Limb (tissue), 2 donors: ENCODE measurements at regions not wholly inside any gene's neighbourhood (a gene's known extent, or its start where the extent isn't known, plus 50 kb on each side); places are given as distances from the start of the nearest gene placed in this dataset.

Source experiments
- DNase-seq, 2 donors: peaks; one replicate each; pipeline ENCODE4 v3.0.0-alpha.2; 2016; ENCODE audit errors: extremely low spot score in 2 of 2

DNA sequence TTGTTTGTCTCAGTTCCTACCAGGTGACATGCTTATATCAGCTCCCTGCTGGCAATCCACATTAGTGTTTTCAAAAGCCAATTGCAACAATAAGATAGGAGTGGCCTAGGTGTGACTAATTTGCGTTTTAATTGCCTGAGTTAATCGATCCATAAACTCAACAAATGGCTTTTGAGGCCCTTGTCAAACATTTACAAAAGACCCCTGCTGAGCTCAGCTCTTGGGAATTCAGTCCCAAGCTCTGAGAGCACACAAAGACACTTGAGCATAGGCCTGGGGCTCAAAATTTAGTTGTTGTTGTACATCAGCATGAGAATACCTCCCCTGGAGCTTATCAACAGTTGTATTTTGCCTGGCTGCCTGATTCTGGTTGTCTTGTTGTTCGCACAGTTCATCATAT lies 1134.4 kb upstream of the TSPY4 start:
- no peak for DNase-seq

DNA sequence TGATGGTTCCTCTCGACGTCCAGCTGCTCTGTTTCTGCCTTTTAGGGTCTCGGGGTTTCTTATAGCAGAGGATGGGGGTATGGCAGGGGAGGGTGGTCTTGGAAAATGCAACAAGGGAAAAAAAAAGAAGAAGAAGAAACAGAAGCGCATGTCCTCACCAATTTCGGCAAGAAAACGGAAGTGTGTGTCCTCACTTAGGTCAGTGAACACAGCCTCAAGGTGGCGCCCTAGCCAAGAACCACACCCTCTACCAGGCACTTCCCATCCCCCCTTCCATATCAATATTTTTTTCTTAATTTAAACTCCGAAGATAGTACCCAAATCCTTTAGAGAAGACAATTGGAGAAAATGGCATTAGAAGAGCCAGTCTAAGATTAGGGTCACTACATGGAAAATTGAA lies 1096.1 kb upstream of the TSPY4 start:
- no peak for DNase-seq

DNA sequence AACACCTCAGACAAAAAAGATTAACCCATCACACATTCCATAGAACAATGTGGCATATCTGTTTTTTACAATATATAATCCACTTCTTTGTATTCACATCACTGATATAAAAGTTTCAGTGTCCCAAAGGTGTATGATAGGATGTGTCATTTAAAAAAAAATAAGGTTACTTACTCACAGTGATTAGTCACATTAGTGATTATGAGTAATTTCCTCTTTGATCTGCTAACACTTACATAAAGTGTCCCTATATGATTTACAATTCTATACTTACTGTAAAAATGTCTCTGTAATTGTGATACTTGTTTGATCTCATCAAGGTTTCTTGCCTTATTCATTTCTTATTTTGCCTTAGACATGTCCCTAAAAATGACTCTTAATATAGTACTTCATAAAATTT lies 1063.5 kb upstream of the TSPY4 start:
- DNase-seq = no peak

DNA sequence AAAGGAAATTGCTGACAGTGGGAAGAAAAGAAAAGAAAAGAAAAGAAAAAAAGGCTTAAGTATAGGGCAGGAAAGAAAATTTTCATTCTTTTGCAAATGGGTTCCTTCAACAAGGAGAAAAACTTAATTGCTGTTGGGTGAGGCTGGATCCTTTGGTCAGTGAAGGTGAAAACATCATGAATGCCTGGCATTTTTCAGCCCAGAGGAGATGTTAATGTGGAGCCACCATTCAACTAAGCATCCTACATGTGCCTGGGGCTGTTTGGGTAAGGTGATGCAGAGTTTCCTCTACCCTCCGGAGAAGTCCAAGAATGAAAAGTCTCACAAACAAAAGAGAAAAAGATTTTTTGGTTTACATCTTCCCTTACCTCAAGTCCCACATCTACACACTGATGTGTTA lies 1032.2 kb upstream of the TSPY4 start:
- no peak for DNase-seq

DNA sequence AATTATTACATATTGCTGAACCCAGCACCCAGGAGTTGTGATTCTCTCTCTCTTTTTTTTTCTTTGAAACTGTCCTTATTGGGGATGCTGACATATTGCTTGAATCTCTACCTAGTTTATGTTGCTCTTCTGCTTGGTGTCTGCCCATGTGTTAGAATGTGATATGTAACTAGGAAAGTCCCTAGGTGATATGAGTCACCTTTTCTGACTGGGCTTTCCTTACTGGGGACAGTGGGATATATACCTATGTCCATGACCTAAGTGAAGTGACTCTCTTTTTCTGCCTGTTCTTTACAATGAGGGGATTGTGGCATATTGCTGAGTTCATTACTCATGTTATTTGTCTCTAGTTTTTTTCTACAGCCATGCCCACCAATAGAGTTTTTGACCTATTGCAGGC lies 1013.2 kb upstream of the TSPY4 start:
- no peak for DNase-seq

DNA sequence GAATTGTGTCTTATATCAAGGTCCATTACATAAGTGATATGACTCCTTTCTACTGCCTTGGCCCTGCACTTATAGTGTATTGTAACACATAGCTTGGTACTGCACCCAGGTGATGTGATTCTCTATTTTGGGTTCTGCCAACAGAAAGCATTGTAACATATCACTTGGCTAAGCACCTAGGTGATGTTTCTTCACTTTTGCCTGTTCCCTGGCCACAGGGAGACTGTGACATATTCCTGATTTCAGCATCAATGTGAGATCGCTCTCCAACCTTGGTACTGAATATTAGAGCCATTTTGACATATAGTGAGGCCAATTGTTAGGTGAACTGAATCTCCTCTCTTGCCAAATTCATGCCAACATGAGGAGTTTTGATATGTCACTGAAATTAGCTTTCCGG lies 1010.3 kb upstream of the TSPY4 start:
- DNase-seq = no peak

DNA sequence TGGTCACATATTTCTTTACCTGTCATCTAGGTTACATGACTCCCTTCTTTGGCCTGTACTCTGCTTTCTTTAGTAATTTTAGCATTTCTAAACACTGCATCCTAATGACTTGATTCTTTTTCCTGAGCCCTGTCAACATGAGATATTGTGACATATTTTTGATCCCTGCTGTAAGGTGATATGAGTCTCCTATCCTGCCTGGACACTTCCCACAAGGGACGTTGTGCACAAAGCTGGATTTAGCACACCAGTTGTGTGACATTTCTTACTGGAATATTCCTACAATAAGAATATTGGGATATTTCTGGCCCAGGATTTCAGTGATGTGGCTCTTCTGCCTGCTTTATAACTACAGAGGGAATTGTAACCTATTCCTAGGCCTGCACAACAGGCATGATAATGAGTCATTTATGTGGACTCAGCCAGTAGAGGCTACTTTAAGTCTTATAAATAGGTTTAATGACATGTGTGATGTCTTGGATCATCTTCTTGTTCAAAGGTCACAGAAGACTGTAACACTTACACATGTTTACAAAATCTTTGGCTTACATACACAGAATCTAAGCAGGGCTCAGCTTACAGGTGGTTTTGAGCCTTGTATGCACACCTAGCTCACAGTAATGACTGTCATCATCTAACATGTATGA lies 1009.4 kb upstream of the TSPY4 start:
- no peak for DNase-seq

DNA sequence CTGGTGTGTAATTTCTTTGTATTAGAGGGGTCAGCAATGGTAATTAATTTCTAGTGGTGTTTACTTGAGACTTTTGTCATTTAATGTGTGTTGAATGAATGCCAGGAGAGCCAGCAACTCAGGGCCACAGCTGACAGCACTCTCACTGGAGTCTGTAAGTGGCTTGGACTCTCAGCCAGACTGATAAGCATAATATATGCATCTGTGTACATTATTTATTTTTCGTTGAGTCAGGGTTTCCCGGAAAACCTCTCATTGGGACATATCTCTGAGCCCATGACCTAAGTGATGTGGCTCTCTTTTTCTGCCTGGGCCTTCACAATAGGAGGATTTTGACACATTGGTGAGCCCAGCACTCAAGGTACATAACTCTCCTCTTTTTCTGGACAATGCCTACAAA lies 1007.8 kb upstream of the TSPY4 start:
- no peak for DNase-seq

DNA sequence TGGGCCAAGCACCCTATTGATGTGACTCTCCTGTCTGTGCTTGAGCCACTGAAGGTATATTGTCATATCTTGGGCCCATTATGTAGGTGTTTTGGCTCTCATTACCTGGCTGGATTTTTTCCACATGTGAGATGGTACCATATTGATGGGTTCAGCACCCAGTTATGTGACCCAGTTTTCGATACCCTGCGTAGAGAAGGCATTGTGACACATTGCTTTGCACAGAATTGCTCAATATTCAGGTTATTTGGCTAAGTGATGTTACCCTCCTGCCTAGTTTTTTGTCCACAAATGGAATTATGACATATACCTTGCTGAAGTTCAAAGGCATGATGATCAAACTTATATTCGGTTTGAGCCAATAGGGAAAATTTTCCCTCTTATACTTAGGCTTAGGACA lies 1007.3 kb upstream of the TSPY4 start:
- no peak for DNase-seq

DNA sequence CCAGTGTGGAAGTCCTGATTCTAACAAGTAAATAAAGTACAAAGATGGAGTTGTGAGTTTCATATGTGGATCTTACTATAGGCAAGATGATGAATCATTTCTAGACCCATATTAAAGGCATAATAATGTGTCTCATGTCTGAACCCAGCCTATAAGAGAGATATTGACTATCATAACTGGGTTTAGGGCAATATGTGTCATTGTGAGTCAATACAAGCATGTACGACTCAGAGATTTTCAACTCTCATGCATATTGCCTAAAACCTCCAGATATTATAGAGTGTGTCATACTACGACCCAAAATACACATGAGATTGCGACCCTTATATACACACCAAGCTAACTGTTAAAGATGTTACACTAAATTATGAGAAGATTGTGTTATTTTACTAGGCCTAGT lies 1003.9 kb upstream of the TSPY4 start:
- DNase-seq = no peak

DNA sequence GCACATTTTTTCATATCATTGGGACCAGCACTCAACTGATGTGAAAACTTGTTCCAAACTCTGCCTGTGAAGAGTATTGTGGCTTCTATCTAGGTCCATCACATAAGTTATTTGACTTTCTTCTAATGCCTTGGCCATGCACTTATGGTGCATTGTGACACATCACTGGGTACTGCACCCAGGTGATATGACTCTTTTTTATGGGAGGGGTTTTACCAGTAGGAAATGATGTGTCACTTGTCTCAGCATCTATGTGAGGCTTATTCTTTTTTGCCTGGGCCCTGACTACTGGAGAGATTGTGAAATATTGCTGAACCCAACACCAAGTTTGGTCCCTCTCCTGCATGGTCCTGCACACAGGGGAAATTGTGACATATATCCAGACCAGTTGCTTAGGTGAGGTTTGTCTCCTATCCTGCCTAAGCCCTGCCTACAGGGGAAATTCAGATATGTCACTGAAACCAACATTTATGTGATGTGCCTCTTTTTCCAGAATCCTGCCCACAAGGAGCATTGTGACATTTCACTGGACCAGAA lies 1001.9 kb upstream of the TSPY4 start:
- no peak for DNase-seq

DNA sequence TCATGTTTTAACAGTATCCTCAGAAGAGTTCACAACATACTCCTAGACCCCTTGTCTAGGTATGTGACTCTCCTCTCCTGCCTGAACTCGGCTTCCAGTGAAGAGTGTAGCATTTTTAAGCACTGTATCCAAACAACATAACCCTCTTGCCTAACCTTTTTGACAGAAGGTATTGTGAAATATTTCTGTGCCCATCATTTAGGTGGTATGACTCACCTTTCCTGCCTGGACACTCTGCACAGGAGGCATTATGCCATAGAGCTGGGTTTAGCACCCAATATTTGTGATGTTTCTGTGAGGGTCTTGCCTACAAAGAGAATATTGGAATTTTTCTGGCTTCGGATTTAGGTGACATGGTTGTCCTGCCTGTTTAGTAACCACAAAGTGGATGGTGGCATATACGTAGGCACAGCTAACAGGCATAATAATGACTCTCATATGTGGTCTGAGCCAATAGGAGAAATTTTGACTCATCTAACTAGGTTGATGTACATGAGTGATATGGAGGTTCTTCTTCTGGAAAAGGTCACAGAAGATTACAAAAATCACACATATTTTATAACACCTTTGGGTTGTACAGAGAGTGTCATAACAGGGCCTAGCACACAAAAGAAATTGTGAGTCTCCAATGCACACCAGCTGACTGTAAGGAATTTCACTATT lies 1001.0 kb upstream of the TSPY4 start:
- DNase-seq = no peak

DNA sequence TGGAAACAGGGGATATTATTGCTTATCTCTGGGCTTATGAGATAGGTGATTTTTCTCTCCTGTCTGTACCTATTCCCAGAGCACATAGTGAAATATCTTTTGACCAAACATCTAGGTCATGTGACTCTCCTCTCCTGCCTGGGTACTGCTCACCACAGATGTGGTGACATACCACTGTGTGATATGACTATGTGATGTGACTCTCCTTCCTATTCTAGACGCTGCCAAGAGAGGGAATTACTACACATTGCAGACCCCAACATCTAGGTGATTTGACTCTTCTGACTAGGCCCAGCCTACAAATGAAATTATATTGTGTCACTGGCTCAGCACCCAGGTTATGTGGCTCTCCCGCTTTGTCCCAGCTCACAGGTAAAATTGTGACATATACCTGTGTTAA lies 996.3 kb upstream of the TSPY4 start:
- DNase-seq = no peak

DNA sequence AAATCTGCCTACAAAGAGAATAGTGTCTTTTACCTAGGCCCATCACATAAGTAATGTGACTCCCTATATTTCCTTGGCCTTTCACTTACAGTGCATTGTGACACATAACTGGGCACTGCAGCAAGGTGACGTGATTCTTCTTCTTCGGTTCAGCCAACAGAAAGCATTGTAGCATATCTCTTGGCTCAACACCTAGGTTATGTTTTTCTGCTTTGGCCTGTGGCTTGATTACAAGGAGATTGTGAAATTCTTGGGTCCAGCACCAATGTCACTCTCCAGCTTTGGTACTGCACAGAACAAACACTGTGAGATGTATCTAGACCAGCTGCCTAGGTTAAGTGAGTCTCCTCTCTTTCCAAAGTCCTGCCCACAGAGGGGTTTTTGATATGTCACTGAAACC lies 995.1 kb upstream of the TSPY4 start:
- no peak for DNase-seq

DNA sequence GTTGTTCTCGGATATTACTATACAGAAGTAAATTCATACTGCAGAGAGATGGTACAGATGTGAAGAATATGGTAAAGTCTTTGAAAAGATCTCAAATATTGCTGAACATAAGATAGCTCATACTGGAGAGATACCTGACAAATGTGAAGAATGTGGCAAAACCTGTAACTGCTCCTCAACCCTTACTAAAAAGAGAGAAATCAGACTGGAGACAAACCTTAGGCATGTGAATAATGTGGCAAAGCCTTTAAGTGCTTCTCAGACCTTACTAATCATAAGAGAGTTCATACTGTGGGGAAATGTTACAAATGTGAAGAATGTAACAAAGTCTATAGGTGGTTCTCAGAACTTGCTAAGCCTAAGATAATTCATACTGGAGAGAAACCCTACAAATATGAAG lies 986.0 kb upstream of the TSPY4 start:
- DNase-seq = no peak

DNA sequence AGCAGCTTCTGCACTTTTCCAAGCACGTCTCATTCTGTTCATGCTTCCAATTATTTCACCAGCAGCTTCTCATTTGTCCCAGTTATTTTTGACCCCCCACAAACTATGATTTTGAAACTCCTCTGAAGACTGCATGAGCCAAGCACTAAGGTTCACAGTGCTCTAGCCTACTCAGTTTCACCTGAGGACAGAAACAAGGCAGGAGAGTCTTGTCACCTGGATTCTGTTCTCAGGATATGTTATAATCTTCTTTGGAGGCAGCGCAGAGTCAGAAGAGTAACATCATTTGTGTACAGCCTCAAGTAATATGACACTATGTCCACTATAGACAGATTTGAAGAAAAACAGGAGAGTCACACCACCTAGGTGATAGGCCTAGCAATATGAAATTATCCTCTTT lies 985.1 kb upstream of the TSPY4 start:
- no peak for DNase-seq

DNA sequence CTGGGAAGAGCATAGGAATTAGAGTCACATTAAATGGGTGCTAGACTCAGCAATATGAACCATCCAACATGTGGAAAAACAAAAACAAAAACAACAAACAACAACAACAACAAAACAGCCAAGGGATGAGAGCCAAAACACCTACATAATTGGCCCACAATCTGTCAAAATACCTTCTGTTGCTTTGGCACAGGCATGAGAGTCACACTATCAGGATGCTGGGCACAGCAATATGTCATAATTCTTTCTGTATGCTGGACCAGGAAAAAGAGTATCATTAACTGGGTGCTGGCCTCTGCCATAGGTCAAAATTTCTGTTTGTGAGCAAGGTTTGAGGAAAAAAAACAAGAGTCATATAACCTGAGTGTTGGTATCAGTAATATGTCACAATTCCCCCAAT lies 979.1 kb upstream of the TSPY4 start:
- DNase-seq = no peak

DNA sequence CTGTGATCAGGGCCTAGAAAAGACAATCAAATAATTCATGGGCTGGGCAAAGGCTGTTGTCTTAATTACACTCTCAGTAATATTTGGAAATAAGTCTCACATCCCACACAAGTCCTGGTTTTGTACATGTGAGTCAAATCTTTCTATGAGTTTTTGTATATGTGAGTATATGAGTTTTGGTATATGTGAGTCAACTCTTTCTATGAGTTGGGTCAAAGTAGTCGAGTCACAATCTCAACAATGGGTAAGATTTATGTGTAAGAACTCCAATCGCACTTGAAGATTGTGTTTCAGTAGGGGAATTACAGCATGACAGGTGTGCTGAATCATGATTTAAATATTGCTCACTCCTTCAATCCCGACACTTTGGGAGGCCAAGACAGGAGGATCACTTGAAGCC lies 975.5 kb upstream of the TSPY4 start:
- DNase-seq = no peak

DNA sequence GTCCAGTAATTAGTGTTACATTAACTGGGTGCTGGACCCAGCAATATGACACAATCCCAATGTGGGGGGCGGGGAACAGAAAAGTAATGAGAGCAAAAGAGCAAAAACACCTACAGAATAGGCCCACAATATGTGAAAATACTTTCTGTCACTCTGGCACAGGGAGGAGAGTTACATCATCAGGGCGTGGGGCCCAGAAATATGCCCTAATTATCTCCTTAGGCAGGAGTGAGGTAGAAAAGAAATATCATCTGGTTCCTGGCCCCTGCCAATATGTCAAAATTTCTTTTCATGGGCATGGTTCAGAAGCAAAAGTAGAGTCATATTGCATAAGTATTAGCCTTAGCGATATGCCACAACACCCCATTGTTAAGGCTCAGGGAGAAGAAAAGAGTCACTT lies 959.8 kb upstream of the TSPY4 start:
- no peak for DNase-seq

DNA sequence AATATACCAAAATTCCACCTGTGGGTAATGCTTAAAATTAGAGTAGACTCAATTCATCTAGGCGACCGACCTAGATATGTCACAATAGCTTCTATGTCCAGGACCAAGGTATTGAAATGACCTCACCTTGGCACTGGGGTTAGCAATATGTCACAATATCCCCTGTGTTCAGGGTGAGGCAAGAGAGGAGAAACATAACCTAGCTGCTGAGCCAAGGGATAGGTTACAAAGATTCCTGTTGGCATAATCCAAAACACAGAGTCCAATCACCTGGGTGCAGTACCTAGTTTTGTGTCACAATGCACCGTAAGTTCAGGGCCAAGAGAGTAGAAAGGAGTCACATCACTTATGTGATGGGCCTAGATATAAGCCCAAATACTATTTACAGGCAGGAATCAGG lies 957.5 kb upstream of the TSPY4 start:
- no peak for DNase-seq

DNA sequence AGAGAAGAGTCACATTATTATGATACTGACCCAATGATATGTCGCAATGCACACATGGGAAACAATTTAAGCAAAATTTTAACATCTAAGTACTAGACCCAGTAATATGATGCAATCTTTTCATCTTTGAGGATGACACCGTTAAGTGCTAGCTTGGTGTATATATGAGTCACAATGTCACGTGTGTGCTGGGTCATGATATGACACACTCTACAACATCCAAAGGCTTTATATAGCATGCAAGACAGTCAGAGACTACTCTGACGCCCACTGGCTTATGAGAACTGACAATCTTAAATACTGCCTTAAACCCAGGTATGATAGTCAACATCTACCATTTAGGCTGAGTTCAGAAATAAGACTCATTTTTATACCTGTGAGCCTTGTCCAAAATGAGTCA lies 955.8 kb upstream of the TSPY4 start:
- DNase-seq = no peak

DNA sequence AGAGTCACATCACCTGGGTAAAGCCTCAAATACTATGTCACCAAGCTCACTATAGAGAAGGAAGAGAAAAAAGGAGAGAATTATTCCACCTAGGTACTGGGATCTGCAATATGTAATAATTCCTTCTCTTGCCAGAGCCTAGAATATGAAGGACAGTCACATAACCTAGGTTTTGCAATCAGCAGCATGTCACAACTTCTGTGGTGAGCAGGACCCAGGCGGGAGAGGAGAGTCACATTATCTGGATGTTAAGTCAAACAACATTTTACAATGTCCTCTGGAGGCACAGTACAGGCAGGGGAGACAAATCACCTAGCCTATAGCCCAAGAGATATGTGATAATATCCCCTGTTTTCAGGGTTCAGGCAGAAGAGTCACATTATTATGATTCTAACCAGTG lies 951.2 kb upstream of the TSPY4 start:
- DNase-seq = no peak

DNA sequence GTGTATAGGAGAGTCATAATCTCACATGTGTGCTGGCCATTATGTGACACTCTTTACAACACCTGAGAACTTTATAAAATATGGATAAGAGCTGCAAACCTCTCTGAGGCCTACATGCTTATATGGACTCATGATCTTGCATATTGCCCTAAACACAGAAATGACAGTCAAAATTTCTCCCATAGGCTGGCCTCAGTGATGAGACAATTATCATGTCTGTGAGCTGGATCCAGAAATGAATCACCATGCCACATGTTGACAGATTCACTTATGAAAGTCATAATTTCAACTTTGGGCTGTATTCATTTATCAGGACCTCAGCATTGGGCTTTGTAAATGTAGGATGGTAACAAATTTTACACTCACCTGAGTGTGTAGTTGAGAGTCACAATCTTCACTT lies 948.8 kb upstream of the TSPY4 start:
- DNase-seq = no peak

DNA sequence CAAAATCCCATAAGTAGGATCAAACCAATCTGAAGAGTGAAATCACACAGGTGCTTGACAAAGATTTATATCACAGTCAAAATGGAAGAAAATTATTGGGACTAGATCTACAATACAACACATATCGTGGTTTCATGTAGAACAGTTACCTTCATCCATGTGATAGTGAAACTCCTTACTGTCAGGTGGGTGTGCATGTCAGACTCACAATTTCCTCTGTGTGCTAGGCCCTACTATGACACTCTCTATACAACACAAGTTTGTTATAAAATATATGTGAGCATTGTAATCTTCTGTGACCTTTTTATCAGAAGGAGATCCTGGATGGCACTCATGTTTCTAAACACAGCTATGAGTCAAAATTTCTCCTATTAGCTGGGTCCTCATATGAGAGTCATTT lies 947.0 kb upstream of the TSPY4 start:
- DNase-seq = no peak
